ENCODE measurements at regions not wholly inside any gene's neighbourhood (a gene's known extent, or its start where the extent isn't known, plus 50 kb on each side); places are given as distances from the start of the nearest gene placed in this dataset.

GRCh38 chr5:174623433-174624019 is 100.9 kb upstream of the MSX2 start:
- H3K4me3 ChIP-seq (ENCODE audit: low read depth, low read length) = no peak overlapping the region
- DNase-seq (ENCODE audit: low read depth) = no peak
- TF ChIP-seq, protein P1, sequence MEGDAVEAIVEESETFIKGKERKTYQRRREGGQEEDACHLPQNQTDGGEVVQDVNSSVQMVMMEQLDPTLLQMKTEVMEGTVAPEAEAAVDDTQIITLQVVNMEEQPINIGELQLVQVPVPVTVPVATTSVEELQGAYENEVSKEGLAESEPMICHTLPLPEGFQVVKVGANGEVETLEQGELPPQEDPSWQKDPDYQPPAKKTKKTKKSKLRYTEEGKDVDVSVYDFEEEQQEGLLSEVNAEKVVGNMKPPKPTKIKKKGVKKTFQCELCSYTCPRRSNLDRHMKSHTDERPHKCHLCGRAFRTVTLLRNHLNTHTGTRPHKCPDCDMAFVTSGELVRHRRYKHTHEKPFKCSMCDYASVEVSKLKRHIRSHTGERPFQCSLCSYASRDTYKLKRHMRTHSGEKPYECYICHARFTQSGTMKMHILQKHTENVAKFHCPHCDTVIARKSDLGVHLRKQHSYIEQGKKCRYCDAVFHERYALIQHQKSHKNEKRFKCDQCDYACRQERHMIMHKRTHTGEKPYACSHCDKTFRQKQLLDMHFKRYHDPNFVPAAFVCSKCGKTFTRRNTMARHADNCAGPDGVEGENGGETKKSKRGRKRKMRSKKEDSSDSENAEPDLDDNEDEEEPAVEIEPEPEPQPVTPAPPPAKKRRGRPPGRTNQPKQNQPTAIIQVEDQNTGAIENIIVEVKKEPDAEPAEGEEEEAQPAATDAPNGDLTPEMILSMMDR (IDR thresholded peaks at IDR 0.05; ENCODE audit: low read depth, low read length, missing control alignments) = no peak

GRCh38 chr5:174624733-174625522 is 99.5 kb upstream of the MSX2 start:
- no peak overlapping the region for H3K4me3 ChIP-seq (ENCODE audit: low read depth, low read length)
- no peak for DNase-seq (ENCODE audit: low read depth)
- TF ChIP-seq, protein P1 (IDR thresholded peaks at IDR 0.05; ENCODE audit: low read depth, low read length, missing control alignments) = no peak

GRCh38 chr5:174625591-174626350 is 98.6 kb upstream of the MSX2 start:
- TF ChIP-seq, protein P1 (IDR thresholded peaks at IDR 0.05; ENCODE audit: low read depth, low read length, missing control alignments) = no peak
- DNase-seq (ENCODE audit: low read depth) = no peak
- no peak overlapping the region for H3K4me3 ChIP-seq (ENCODE audit: low read depth, low read length)

DNA sequence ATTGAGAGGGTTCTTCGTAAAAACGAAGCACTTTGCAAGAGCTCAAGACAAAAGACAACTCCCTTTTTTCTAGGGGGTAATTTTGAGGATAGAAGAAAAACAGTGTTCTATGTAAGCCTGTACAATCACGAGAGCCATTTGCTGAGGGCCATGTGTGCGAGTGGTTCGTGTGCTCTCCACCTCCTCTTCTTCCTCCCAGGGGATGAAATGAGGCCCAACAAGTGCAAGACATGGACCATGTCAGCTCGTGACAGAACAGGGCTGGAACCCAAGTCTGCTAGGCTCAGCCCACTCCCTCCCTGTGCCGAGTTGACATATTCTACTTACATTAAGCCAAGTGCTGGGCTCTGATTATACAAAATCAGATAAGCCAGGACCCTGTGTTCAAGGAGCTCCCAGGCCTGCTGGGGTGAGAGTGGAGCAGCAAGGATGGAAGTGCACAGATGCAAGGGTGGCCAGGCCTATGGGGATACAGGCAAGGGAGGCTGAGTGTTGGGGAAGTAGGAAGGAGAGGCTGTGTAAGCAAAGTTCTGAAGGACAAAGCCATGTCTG is 97.9 kb upstream of the MSX2 start:
- TF ChIP-seq, protein P1 (IDR thresholded peaks at IDR 0.05; ENCODE audit: low read depth, low read length, missing control alignments) = no peak
- H3K4me3 ChIP-seq (ENCODE audit: low read depth, low read length) = no peak overlapping the region
- DNase-seq (ENCODE audit: low read depth) = no peak

DNA sequence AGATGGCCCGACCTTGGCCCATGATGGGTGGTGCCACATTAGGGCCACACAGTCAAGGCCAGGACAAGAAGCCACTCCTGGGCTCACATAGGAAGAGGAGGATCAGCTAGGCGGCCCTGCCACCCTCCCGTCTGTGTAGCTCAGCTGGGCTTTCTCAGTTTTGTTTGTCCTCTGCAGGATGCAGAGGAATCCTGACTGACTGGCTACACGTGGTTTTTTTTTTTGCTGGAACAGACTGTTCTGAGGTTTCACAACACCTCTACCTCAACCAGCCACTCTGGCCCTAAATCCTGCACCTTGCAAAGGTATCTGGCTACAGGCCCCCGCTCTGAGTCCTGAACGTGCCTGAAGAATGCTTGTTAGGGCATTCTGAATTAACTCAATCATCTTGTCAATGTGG is 88.3 kb upstream of the MSX2 start:
- TF ChIP-seq, protein P1 (IDR thresholded peaks at IDR 0.05; ENCODE audit: low read depth, low read length, missing control alignments) = no peak
- no peak for DNase-seq (ENCODE audit: low read depth)
- no peak overlapping the region for H3K4me3 ChIP-seq (ENCODE audit: low read depth, low read length)

DNA sequence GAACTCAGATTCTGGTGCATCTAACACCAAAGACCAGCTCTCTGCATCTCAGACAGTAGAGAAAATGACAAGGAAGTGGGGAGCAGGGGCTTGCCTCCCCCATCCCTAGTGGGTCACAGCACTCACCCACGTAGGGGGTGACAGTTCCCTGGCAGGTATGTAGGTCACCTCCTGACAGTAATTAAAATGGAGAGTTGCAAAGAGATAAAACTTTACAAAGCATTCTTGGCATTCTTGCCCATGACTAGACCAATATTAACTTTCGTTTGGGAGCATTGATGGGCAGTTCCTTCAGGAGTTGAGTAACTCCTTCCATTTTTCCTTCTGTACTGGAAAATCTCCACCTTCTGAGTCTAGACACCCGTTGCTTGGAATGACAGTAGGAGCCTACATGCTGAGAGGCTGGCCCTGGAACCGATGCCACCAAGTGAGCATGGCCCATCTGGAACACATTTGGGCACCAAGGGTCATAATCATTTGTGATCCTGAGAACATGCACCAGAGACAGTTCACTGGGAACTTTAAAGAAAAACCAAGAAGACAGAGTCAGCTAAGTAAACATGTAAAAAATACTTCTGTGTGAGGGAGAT is 81.5 kb upstream of the MSX2 start:
- DNase-seq (ENCODE audit: low read depth) = no peak
- TF ChIP-seq, protein P1 (IDR thresholded peaks at IDR 0.05; ENCODE audit: low read depth, low read length, missing control alignments) = no peak
- no peak overlapping the region for H3K4me3 ChIP-seq (ENCODE audit: low read depth, low read length)

Measured in GM12864 (cell line).